HUDEP-2 (cell line): ENCODE measurements at regions not wholly inside any gene's neighbourhood (a gene's known extent, or its start where the extent isn't known, plus 50 kb on each side); places are given as distances from the start of the nearest gene placed in this dataset.
"Not testable (repeated sequence)": the region's sequence is repeated elsewhere in the genome, so short reads cannot be mapped to it uniquely, and the experiment has no call there.

Experiments
- DNase-seq, 76 experiments: peaks; one replicate each; lab custom pipeline; 2025; ENCODE audit not compliant: unreplicated experiment in 76 of 76; lab: John Stamatoyannopoulos, UW

DNA sequence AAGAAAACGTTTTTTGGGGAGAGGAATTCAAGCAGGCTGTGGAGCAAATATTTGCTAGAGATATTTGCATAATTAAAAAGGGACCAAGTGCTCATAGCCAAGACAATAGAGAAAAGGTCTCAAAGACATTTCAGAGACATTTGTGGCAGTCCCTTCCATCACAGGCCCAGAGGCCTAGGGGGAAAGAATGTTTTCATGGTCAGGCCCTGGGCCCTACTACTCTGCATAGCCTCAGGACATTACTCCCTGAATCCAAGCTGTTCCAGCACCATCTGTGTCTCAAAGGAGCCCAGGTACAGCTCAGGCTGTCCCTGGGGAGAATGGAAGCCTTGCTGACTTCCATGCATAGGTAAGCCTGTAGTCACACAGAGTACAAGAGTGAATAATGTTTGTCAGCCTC is 113.0 kb upstream of the KIF2A start:
- no peak for DNase-seq

- not testable (repeated sequence) for DNase-seq
Observed at GRCh38 chr5:62196532-62196931, 109.5 kb upstream of the KIF2A start.

GRCh38 chr5:62197697-62198096 is 108.3 kb upstream of the KIF2A start:
- DNase-seq, result no peak

- DNase-seq, result no peak
Observed at GRCh38 chr5:62198421-62198820, 107.6 kb upstream of the KIF2A start.

DNA sequence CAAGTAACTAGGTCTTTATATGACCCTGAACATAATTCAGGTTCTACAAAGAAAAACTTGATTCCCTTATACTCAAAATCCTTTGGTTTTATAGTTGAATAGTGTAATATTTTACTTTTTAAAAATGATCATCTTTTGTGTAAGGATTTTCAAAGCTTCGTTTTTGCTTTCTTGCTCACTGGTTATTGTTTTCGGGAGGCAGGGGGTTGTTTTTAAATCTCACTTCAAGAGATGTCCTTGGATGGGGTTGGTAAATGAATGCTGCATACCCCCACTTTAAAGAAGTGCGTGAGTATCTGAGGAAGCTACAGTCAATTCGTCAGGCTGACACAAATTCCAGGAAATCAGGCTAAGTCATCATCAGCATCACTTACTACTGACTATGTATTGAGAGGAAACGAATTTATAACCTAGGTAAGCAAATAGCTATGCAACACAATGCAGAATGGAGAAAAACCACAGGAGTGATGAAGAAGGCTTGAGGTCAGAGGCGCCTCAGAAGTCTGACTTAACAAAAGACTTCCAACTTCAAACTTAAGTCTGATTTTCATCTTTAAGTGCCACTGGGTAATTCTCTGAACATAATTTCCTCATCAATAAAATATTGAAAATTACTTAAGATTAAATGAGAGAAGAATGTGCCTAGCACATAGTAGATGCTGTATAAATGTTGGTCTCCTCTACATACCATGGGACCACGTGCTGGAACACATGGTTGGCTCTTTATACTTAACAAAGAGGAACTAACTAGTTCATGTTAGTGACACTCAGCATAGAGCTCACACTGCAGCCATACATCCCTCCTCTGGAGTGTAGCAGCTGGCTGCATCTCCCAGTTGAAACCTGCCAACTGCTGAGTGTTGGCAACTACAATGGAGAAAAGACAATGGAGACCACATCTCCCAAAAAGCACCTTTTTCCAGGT is 106.0 kb upstream of the KIF2A start:
- no peak for DNase-seq

DNA sequence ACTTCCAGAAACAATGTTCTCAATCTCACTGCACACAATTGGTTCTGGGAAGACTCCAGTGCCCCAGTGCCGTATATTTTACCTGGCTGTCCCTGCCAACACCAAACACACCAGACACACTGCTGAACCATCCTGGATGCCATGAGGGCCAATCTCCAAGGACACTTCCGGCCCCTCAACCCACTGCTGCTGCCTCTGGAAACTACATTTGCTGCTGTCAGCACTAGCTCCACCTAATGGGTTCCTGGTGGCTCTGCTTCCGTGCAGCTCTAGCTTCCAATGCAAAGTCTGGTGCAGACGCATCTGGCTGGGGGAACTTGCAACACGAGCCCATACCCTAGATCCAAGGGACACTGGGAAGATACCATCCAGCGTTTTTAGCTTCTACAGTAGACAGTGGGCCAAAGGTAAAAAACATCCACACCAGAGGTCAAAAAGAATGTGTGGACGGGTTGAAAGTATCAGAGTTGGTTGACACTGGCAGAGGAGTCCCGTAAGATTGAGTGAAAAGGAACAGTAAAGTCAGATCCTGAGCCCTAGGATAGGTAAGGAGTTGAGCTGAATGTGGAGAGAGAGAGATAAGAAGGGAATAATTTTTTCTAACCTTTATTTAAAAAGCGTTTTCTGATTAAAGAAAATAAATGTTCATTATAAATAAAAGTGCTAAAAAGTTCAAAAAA is 99.7 kb upstream of the KIF2A start:
- DNase-seq, result peak in 2 of 76 experiments; percentile 6 to 12

DNA sequence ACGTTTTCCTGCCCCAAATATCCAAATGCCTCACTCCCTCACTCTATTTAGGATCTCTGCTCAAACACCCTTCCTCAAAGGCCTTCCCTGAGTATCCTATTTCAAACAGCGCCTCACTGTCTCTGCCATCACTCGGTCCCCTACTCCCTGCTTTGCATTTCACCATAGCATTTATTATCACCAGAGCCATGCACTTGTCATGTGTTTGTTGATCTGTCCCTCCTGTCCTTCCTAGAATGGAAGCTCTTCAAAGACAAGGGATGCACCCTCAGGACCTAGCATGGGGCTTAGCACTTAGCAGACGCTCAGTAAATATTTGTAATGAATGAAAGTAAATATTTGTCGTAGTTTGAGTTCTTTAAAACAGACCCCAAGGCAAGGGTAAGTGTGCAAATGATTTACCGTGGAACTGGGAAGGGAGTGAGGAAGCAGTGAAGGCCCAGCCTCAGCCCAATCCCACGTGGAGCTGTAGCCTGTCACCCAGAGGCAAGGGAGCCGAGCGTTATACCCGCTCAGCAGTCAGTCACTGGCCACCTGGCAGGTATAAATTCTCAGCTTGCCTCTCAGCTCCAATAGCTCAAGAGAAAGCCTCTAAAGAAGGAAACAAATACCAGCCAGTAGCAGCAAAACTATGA is 97.7 kb upstream of the KIF2A start:
- DNase-seq, result no peak

GRCh38 chr5:62211405-62211804 is 94.6 kb upstream of the KIF2A start:
- DNase-seq, result no peak

DNA sequence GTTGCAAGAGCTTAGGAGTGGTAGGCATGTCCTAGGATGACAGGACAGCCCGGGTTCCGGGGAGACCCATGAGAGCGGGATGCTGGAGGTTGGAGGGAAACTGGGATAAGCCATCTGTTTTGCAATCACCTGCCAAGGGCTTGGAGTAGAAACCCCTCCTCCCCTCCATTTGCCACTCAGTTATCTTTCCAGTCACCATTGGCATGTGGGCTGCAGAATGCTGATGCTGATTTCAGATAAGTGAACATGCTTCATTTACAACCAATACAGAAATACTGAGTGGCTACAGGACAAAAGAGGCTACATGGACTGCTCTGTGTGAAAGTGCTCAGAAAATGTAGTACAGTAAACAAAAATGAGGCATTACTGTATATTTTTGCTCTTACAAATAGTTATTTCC is 93.4 kb upstream of the KIF2A start:
- peak in 5 of 76 experiments; percentile 2 to 12 (median 4) for DNase-seq

- DNase-seq, result no peak
Observed at GRCh38 chr5:62214701-62215100, 91.3 kb upstream of the KIF2A start.

DNA sequence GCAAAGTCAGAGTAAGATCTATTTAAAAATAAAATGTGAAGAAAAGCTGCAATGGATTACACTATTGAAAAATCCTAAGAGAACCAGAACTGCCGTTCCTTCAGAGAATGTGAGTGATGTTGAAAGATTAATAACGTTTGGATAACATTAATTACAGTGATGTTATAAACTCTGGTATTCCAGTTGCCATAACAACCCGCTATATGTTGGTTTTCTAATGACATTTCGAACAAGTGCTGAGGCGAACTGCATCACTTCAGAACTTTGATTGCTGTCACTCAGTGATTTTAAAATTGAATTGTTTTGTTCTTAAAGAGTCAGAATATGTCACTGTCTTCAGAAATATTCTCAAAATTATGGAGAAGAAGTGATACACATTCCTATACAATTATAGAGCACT is 89.4 kb upstream of the KIF2A start:
- not testable (repeated sequence) for DNase-seq

DNA sequence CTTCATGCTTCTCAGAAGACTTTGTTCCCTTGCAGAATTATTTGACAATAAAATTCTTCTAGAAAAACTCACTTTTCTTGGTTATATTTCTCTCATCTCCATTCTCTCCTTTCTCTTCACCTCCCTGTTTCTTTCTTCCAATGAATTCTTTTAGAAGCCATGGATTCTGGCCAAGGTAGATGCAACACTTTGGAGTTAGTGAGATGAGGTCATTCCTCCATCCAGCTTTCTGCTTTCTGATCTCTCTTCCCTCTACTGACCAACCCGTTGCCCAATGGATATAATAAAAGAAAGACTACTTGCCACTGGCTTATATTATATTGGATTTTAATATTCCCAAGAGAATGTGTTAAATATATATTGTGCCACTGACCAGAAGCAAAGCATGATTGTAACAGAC is 88.9 kb upstream of the KIF2A start:
- DNase-seq, result not testable (repeated sequence)

- not testable (repeated sequence) for DNase-seq
Observed at GRCh38 chr5:62218860-62219259, 87.1 kb upstream of the KIF2A start.

GRCh38 chr5:62221881-62222280 is 84.1 kb upstream of the KIF2A start:
- DNase-seq, result not testable (repeated sequence)

DNA sequence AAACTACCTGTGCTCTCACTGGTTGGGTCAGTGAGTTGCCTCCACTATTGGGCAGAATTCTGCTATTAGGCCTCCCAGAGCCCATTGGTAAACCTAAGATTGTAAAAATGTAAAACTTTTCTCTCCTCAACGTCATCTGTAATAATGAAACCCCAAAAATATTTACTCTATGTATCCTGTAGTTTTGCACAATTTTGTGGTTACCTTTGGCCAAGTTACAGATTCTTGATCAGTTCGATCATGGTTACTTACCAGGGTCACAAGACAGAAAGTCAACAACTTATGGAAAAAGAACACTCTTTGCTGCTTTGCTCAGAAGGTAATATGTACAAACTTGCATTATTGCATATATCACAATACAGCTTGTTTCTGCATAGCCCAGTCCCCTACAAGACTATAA is 83.7 kb upstream of the KIF2A start:
- DNase-seq, result not testable (repeated sequence)

- not testable (repeated sequence) for DNase-seq
Observed at GRCh38 chr5:62223312-62223670, 82.7 kb upstream of the KIF2A start.

GRCh38 chr5:62224987-62225601 is 80.9 kb upstream of the KIF2A start:
- DNase-seq, result peak in 3 of 76 experiments; percentile 4 to 20 (median 5)

- DNase-seq, result not testable (repeated sequence)
Observed at GRCh38 chr5:62230876-62231388, 75.1 kb upstream of the KIF2A start.

DNA sequence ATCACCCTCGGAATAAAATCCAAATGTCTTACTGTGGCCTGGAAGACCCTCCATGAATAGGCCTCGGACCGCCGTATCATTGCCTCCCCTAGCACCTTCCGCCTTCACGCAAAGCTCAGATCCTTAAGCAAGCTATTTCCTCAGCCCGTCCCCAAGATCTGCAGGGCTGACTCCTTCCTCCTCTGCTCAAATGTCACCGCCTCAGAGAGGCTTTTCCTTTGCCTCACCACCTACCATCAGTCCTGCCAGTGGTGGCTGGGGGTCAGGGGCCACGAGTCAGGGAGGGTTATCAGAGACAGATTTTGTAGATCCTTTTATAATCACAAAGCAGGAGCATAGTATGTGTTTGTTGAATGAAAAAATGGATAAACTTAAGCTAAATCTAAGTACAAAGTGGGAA is 74.4 kb upstream of the KIF2A start:
- no peak for DNase-seq

DNA sequence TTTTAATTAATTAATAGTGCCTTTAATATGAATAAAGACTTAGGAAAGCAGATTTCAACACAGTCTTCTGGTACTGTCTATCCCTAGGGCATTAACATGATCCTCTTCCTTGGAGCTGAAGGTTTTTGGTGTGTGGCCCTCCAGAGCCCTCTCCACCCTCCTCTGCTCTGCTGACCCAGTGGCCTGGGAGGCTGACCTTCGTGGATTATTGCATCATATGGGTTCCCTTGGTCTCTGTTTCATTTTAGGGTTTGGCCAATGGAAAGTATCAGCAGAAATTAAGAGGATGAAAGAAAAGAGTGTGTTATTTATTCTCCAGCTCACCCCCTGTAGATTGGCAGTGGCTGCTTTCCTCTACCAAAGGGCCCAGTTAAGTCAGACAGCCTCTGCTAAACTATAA is 73.8 kb upstream of the KIF2A start:
- not testable (repeated sequence) for DNase-seq
